GM21528 (cell line): ENCODE measurements at regions not wholly inside any gene's neighbourhood (a gene's known extent, or its start where the extent isn't known, plus 50 kb on each side); places are given as distances from the start of the nearest gene placed in this dataset.

Experiments
- ATAC-seq: cut with Tn5 transposase; IDR thresholded peaks from one replicate; pipeline ENCODE4 v1.9.1; 2021; ENCODE audit warnings: mild to moderate bottlenecking, moderate library complexity; ENCODE audit not compliant: unreplicated experiment, low FRiP score

DNA sequence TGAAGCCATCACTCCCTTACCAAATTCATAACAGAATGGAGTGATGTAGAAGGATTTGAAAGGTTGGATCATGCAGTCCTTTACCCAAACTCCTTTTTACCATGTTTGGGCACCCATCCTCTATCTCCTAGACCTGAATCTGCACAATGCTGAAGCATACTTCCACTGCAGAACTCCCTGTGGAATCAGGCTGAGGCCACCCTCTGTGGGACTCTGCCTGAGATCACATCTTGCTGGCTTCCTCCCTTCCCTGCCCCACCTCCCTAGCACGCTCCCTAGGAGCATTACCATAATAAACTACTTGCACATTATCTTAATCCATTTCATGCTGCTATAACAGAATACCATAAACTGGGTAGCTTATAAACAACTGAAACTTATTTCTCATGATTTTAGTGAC lies 68.4 kb upstream of the VSTM2B start:
- ATAC-seq: no peak

DNA sequence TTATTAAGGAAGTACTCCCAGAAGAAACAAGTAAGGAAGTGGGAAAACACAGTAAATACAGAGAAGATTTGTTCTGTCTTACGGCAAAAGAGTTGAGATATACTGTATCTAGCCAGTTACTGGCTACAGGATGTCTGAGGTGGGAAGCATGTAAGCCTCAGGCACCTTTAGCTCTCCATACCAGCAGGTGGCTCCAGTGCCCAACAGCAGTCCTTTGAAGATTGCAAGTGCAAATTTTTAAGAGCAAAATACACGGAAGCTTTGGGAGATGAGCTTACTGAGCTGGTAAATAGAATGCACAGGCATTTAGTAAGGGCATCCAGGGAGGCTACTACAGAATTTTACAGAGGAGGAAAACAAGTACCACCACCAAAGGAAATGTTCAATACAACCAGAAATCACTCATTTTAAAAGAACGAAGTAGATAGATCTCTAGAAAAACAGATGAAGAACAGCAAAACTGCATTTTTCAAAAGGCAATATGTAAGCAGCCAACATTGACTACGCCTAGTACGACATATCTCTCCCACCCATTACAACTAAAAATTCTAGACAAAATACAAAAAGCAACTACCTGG lies 57.9 kb upstream of the VSTM2B start:
- ATAC-seq: no peak

DNA sequence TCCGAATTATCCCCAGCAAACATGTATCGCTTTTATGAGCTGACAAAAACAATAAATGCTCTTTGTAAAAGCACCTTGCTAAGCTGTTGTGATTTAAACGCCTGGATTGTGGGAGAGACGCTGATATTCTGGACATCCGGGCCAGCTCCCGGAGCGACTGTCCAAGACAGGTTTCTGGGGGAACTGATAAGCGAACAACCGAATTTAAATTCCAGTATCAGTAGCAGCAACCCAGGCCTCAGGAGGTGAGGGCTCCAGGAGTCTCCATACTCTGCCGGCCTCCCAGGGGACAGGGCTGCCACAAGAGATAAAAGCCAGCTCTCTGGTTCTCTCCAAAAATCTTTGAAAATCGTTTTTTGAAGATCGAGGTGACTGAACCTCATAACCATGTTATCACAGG lies 50.3 kb upstream of the VSTM2B start:
- ATAC-seq: no peak
